ENCODE measurements at regions not wholly inside any gene's neighbourhood (a gene's known extent, or its start where the extent isn't known, plus 50 kb on each side); places are given as distances from the start of the nearest gene placed in this dataset.

DNA sequence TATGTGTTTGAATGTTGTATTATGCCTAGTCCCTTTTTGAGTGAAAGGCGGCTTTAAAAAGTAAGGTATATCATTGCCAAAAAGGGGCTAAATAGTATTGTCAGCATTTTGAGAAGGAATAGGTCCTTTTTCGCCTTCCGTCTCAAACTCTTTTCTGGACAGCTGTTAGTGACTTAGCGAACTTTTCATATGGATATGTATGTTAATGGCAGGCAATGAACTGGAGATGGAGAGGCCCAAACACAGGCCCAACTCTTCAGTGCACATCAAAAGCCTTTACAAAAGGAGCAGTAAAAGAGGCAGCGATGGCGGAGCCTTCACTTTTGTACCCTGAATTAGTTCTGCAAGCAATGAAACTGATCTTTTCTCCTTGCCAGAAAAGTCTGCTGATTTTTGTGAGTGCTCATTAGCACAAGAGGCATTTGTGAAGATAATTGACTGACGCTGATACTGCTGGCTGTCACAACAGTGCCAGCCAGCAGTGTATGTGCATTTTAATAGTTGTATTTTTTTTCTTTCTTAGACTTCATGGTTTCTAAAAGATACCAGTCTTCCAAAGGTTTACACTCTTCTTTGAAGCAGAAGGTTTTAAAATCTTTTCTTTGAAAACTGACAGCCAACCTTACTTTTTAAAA lies 243.7 kb upstream of the SP8 start:
- DNase-seq, result no peak

DNA sequence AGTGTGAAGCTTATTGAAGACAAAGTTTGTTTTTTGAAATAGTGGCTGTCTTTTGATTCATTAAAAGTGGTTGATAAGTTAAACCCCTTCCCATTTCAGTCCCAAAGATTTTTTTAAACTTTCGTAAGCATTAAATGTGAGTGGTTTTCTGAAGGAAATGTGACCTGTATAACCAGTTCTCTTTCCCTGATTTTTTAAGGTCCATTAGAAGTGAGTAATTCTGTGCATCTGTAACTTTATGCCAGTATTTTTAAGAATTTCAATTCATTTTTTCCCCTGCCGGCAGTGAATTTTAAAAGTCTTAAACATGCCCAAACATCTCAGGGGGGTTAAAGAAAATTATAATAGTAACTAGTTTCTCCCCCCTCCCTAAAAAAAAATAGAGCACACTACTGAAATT lies 254.6 kb upstream of the SP8 start:
- no peak for DNase-seq

DNA sequence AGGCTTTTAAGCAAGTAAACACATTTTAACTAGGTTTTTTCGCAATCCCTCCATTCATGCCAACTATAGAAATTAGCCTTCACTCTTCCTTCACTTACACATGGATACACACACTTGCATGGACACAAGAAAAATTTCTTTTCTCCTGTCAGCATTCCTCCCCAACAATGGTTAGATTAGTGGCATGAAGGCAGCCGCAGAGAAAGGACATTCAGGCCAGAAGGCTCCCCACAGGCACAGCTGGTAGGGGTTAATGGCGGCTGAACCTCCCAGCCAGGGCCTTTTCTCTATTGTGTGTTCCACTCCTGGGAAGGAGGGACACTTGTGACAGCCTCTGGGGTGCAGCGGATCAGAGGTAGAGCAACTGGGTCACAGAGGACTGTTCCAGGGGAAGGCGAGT lies 255.0 kb upstream of the SP8 start:
- DNase-seq, result peak; percentile 87

DNA sequence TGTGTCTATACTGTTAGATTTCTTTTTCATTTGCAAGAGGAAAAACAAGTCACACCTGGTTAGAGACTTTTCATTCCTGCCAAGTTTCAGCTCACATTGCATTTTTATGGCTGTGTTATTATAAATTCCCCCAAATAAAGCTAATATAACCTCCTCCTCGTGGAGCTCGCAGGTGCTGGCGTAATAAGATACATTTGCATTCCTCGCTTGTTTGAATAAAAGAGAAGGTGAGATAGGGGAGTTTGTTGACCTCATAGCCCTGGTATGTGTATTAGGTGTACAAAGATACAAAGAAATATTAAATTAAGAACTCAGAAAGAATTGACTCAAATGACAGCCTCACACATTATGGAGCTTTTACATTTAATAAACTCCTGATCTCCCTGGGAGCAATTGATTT lies 257.7 kb upstream of the SP8 start:
- DNase-seq, result no peak

DNA sequence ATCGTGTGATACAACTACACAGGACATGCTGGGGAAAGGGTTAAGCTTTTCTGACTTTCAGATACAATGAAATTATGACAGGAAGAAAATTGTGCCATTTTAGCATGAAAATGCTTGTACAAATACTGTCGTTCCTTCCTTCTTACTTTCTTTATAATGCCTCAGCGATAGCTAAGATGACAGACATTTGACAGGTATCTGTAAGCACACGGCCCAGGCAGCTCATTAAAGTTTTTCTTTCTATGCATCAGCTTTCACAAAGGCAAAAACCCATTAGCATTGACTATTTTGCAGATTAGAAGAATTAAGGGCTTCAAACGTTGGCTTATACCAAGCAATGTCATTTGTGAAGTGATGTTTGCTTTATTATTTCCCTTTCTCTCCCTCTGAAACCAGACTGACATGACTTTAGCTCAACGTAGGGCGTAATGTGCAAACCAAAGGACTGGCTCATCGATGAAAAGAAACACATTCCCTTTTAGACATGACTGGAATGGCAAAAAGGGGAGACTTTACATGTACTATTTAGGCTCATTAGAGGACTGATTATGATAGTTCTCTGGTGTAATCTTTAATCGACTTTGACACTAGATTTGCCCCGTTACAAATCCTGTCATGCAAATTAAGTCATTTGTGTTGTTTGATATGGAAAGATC lies 258.4 kb upstream of the SP8 start:
- DNase-seq, result peak; percentile 48

DNA sequence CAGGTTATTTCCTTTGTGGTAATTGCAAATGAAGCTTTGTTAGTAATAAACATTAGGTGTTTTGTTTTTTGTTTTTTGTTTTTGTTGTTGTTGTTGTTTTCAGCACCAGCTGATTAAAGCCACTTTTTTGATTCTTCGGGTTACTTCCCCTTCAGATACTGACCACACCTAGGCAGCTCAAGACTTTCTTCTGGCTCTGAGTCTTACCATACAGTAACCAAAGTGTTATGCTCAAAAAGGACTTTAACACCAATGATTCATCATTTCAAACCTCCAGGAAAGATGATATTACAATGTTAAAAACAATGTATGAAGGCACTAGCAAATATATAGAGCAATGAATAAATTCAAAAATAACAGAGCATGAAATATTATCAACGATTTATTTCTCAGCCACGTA lies 265.2 kb upstream of the SP8 start:
- no peak for DNase-seq

DNA sequence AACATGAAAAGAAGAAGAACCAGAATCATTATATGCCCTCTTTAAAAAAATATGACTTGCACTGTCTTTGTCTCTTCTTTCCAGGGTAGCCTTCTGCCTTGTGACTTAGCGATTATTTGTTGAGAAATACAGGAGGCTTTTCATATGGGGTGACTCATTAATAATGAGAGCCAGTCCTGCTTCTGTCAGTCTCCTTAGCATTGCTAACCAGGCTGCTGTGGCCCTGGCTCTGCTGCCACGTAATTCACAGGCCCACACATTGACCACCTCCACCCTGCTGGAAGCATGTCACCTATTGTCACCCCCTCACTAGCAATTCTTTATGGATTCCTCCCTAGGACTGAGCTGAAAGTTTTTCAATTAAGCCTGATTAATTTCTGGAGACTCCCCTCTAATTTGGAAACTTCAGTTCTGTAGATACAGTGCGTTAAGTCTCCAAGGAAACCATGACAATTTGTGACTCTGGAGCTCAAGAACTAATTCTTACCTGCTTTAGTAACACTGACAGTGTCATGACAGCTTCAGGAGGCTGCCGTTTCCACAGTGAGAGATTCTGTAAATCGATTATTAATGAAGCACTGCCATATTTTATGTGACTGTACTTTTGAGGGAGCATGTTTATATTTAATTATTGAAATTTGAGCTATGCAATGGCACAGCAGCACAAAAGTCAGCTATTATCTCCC lies 267.9 kb upstream of the SP8 start:
- DNase-seq, result no peak

DNA sequence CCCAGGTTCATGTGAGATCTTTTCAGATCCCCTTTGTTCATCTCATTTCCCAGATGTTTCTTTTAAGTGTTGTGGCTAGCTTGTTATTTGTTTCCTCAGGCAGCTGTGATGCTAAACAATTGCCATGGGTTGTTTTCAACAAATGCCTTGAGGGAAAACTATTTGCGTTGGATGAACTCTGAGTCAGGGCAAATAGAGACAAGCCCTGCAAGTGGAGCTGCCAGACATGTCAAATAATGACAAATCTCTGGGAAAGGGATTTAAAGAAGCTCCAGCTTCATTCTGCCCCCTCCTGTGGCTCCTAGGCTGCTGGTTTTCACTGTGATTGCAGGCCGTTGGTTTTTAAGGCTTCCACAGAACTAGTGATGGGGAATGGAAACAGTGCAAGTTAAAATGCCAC lies 272.4 kb upstream of the SP8 start:
- DNase-seq, result no peak

DNA sequence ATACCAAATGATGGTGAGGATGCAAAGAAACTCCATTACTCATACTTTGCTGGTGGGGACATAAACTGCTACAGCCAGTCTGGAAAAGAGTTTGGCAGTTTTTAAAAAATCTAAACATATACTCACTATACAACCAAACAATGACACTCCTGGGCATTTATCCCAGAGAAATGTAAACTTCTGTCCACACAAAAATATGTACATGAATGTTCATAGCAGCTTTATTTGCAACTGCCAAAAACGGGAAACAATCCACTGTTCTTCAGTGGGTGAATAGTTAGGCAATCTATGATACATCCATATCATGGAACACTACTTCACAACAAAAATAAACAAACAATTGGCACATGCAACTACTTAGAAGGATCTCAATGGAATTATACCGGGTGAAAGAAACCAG lies 276.4 kb upstream of the SP8 start:
- no peak for DNase-seq

DNA sequence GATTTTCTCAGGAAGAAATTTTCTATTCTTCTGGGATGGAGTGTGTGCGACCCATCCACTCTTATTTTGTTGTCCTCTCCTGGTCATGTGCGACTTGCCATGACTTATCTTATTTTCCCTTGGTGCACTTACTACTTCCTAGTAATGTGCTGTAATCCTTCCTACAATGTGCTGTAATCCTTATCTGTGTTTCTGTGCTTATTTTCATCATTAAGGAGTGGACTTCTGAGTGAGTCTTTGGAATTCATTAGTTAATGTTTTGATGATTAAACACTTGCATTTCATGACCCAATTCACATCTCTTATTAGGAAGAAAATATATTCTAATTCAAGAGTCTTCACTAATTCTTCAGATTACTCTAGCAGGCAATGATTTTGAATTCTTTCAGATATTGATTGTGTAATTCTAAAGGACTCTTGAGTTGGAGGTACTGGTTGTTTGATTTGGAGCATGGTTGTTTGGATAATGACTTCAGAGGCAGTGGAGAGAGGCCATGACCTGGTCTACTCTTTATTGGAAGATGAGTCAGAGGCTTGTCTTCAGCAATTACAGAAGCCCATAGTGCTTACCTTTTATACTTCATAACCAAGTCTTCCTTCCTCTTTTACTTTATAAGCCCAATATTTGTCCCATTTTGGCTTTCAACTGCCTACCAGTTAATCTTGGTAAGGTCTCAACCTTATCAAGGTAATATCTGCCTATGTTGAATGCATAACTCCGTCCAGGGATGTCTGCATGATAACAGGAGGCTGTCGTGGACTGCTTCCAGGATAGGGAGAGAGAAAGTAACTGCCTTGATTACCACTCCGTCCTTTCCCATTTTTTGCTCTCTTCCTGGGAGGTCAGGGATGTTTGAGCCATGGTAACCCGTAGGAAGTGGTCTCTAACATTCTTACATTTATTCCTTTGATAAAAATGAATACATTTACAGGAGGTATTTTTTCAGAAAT lies 278.3 kb upstream of the SP8 start:
- DNase-seq, result no peak

DNA sequence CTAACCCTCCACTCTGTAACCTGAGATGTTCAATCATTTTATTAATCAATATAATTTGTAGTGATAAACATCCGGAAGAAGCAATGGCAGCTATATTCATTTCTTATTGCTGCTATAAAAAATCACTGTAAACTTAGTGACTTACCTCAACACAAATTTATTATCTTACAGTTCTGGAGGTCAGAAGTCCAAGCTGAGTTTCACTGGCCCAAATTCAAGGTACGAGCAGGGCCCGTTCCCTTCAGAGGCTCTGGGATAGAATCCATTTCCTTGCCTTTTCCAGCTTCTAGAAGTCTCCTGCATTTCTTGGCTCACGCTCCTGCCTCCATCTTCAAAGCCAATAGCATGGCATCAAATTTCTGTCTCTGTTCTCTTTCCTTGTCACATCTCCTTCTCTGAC lies 279.5 kb upstream of the SP8 start:
- no peak for DNase-seq

DNA sequence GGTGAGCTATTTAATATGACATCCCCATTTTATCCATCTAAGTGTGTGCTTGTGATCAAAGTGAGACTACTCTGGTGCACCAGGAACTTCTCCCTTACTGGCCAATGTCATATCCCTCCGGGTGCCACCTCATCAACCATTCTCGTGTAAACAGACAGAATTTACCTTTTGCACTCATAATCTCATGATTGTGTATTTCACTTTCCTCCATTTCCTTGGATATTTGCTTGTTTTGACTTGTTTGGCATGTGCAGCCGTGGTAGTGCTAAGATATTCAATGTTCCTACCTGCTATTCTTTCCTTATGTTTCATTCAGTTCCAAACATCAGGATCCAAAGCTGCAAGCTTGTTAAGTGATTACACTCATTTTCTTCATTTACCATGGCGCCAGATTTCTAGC lies 280.5 kb upstream of the SP8 start:
- no peak for DNase-seq

DNA sequence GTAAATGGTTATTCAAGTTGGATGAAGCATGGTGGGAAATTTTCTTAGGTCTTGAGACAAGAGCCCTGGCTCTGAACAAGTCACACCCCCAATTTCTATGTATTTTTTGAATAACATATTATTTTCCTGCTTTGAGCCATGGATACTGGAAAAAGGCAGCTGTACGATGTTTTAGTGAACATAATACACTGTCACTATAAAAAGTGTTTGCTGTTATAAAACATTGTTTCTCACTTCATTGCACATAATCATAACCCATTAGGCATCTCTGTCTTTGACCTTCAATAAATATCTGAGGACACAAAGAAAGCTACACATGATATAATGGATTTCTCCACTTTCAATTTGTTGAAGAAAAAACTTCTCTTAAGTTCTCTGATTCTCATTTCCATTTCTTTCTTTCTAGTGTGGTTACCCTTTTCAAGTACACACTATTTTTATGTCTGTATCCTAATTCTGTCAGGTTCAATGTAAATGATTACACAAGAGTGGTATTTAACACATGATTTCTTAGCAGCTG lies 283.9 kb upstream of the SP8 start:
- no peak for DNase-seq

DNA sequence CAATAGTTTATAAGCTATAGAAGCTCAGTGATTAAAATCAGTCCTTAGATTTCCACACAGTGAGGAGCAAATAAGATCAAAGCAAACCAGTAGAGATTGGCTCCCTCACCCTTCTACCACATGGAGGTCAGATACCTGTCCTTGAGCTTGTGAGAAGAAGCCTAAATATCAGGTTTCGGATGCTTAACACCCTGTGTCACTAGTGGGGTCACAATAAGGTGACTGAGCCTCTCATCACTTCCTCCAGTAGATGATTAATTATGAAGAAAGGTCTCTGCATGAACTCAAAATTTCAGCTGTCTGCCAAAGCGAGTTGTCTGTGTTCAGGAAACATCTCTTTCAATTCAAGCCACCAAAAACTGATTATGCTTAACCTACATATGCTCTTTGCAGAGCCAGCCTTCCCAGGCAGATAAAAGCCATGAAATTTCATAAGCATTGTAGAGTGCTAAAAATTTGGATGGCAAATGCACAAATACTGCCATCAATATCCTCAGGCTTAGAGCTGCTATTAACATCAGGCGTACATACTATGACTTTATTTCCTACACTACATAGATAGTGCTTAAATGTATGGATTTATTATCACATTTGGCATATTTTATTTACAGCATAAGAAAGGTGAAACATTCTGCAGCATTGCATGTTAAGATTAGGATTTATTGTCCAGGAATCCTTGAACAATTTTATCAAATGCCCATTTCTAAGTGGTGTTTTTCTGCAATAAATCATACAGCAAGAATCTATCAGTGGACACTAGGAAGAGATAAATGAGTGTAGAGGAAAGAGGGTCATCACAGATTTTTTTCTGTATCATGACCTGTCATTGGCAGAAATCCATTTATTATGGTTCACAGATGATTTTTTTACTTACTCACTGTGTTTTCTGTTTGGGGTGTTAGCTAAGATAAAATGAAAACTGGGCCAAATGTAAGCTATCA lies 285.1 kb upstream of the SP8 start:
- DNase-seq, result peak; percentile 19

DNA sequence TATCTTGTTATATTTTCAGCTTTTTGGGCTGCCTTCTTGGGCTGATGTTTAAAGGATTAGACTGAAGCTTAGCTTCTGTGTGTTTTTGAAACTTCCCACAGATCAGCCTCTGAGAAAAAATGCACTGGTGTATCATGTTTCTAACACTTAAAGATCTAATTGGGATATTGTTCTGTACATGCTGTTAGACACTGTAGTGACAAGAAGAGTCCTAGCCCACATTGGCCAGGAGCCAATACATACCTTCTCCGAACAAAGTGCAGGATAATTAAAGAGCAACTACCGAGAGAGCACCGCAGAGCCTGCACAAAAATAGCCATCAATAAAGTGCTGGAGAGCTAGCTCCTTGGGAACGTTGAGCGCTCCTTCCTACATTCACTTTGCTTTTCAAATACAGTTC lies 289.4 kb upstream of the SP8 start:
- DNase-seq, result no peak

DNA sequence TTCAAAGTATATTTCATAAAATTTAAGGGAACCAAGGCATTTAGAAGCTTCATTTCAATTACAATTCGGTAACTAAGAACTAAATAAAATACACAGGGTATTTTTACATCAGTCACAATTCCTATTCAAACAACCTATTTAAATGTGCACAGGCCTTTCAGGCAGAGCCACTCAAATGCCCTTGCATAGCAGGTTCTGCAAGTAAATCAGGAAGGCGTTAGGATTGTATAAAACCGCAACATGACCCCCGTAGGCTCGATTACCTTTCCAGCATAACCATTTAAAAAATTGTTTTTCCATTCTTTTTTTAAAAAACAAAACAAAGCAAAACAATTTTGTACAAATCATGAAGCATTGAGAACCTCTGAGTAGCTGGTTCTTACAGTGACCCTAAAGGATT lies 289.9 kb upstream of the SP8 start:
- no peak for DNase-seq

DNA sequence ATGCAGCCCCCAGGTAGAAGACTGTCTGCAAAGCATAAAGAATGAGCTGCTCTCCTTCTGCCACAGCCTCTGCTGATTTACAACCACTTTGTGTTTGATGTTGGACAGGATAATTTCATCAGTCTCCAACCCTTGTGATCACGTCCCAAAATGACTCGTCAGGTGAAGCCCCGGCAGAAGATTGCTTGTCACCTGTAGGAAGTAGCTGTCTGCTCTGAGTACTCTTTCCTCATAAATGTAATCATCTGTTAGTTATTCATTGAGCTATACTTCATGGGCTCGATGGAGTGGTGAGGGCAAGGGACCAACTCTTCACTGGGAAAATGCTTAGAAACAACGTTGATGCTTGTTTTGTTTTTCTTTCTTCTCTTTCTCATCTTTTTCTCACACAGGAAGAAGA lies 290.9 kb upstream of the SP8 start:
- no peak for DNase-seq

DNA sequence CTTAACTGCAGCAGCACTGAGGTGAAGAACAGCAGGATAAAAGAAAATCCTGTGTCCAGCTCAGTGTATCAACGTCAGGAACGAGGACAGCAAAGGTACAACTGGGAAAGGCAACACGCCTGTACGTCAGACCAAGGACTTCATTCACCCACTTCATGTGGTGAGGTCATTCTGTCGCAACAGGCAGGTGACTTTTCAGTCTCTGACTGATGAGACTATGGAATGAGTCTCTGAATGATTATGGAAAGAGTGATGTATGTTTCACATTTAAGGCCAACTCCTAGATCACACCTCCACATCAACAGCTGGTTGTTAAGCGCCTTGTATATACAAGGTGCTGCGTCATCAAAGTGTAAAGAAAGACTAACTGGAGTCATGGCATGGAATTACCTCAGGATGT lies 297.6 kb upstream of the SP8 start:
- DNase-seq, result no peak

DNA sequence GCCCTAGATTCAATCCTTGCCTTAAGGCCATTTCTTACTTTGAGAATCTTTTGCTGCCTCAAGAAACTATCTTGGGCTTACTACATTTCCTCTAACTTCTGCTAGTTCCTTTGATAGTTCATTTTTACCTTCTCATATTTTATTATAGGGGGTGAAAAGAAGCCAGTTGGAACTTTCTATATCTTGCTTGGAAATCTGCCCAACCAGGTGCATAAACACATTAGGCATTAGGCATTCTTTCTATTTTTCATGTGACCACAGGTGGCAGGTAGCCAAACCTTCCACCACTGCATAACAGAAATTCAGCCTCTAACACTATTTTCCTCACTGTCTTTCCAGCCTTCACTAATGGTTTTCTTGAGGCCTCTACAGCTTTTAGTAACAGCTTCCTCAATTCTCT lies 300.0 kb upstream of the SP8 start:
- no peak for DNase-seq

DNA sequence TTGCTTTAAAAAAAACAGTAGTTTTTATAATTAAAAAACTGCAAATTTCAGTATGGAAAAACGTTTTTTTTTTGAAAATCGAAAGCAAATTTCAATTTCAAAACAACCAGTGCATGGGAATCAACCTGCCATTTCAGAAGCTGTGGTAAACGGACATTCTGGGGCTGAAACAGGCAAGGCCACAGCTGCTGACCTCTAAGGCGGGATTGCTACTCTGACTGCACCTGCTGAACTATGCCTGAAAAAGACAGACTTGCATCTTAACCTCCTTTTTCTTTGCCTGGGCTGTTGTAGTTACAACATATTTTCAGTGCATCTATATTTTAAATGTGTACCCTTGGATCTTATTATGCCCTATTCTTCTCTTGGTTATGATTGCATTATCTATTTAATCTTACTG lies 303.0 kb upstream of the SP8 start:
- no peak for DNase-seq

DNA sequence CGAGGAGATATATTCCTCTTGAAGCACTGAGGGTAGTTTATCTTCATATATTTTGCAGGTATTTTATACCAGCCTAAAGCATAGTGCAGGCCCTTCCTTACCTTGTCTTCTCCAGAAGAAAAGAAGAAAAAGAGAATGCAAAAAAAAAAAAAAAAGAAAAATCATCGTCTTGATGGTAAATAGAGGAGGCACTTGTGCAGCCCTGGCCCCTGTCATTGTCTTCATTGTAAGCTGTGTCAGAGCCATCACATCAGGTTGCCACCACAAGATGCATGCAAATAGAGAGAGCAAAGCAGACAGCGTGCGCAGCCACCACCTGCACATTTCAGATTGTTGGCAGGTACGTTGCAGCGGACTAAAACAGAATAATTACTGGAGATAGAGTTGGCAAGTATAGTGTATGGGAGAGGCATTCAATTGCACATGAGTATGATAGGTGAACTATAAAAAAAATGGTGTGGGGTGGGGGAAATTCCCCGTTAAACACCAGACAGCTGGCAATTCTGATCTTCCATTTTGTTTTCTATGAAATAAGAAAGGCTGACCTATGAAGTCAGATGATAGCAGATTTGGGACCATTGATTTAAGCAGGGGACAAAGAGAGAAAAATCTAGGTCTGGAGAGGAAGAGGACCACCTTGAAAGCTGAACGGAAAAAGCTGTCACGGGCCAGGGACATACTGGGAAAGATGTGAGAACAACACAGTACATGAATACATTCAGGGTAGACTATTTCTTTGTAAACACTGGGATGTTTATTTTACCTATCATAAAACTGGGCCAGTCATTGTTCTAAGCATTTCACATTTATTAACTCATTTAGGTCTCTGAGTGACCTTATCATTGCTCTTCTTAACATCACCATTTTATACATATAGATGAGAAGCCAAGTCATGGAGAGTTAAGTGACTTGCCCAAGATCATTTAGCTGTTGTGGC lies 306.3 kb upstream of the SP8 start:
- DNase-seq, result peak; percentile 54

Measured in retina (tissue), 1 donor.